ENCODE measurements at regions not wholly inside any gene's neighbourhood (a gene's known extent, or its start where the extent isn't known, plus 50 kb on each side); places are given as distances from the start of the nearest gene placed in this dataset.

GRCh38 chr14:71183876-71184689 is 276.8 kb downstream of the PCNX1 start:
- Histone ChIP-seq H3K36me3 (no peaks in the 10 kb centered on the region), H3K4me3 (no peak overlapping the region), H3K4me1 (no peaks in the 10 kb centered on the region), H3K27ac (no peak overlapping the region), H3K9me3 (no peaks in the 10 kb centered on the region), H3K27me3 (no peaks in the 10 kb centered on the region)
- TF ChIP-seq CTCF (IDR thresholded peaks at IDR 0.05) (no peak), POLR2A (IDR thresholded peaks at IDR 0.05) (no peak), EP300 (IDR thresholded peaks at IDR 0.05) (no peak), POLR2AphosphoS5 (IDR thresholded peaks at IDR 0.05) (no peak)
- 79 to 81% methylated on average over 7 of the region's 7 CpGs for WGBS, 2 donors
- DNase-seq, result no peak
- intact Hi-C loops (cut with DNase I), result no loop called here

- Histone ChIP-seq H3K4me1 (no peaks in the 10 kb centered on the region), H3K4me3 (no peak overlapping the region), H3K27me3 (no peaks in the 10 kb centered on the region), H3K27ac (no peak overlapping the region), H3K36me3 (no peaks in the 10 kb centered on the region), H3K9me3 (no peaks in the 10 kb centered on the region)
- intact Hi-C loops (cut with DNase I), result no loop called here
- WGBS, 2 donors, result 97% methylated on average over 2 of the region's 2 CpGs
- no peak for DNase-seq
- TF ChIP-seq POLR2A (IDR thresholded peaks at IDR 0.05), result no peak
- TF ChIP-seq POLR2AphosphoS5 (IDR thresholded peaks at IDR 0.05), result no peak
- TF ChIP-seq CTCF (IDR thresholded peaks at IDR 0.05), result no peak
- no peak for TF ChIP-seq EP300 (IDR thresholded peaks at IDR 0.05)
These were observed 278.4 kb downstream of the PCNX1 start for GRCh38 chr14:71185637-71186036.

- no peak for DNase-seq
- no peaks in the 10 kb centered on the region for H3K4me1 ChIP-seq
- no peaks in the 10 kb centered on the region for H3K36me3 ChIP-seq
- intact Hi-C loops (cut with DNase I), result no loop called here
- TF ChIP-seq POLR2A (IDR thresholded peaks at IDR 0.05) (no peak), CTCF (IDR thresholded peaks at IDR 0.05) (no peak), POLR2AphosphoS5 (IDR thresholded peaks at IDR 0.05) (no peak)
- WGBS, 2 donors, result 47 to 72% methylated on average over 11 of the region's 11 CpGs
- no peak overlapping the region for H3K4me3 ChIP-seq
- no peaks in the 10 kb centered on the region for H3K9me3 ChIP-seq
- H3K27ac ChIP-seq, result no peak overlapping the region
- H3K27me3 ChIP-seq, result no peaks in the 10 kb centered on the region
These were observed 280.5 kb downstream of the PCNX1 start for GRCh38 chr14:71187633-71188356.

- TF ChIP-seq CTCF (IDR thresholded peaks at IDR 0.05) (no peak), POLR2AphosphoS5 (IDR thresholded peaks at IDR 0.05) (no peak), EP300 (IDR thresholded peaks at IDR 0.05) (no peak), POLR2A (IDR thresholded peaks at IDR 0.05) (no peak)
- no peaks in the 10 kb centered on the region for H3K4me1 ChIP-seq
- intact Hi-C loops (cut with DNase I), result no loop called here
- no peak overlapping the region for H3K4me3 ChIP-seq
- no peak for DNase-seq
- H3K36me3 ChIP-seq, result no peaks in the 10 kb centered on the region
- H3K9me3 ChIP-seq, result no peaks in the 10 kb centered on the region
- no peak overlapping the region for H3K27ac ChIP-seq
- no peaks in the 10 kb centered on the region for H3K27me3 ChIP-seq
- 61 to 78% methylated on average over 5 of the region's 5 CpGs for WGBS, 2 donors
These were observed 283.6 kb downstream of the PCNX1 start for GRCh38 chr14:71190770-71191374.

All from sigmoid colon (tissue), 6 donors.